ENCODE measurements at regions not wholly inside any gene's neighbourhood (a gene's known extent, or its start where the extent isn't known, plus 50 kb on each side); places are given as distances from the start of the nearest gene placed in this dataset.

DNA sequence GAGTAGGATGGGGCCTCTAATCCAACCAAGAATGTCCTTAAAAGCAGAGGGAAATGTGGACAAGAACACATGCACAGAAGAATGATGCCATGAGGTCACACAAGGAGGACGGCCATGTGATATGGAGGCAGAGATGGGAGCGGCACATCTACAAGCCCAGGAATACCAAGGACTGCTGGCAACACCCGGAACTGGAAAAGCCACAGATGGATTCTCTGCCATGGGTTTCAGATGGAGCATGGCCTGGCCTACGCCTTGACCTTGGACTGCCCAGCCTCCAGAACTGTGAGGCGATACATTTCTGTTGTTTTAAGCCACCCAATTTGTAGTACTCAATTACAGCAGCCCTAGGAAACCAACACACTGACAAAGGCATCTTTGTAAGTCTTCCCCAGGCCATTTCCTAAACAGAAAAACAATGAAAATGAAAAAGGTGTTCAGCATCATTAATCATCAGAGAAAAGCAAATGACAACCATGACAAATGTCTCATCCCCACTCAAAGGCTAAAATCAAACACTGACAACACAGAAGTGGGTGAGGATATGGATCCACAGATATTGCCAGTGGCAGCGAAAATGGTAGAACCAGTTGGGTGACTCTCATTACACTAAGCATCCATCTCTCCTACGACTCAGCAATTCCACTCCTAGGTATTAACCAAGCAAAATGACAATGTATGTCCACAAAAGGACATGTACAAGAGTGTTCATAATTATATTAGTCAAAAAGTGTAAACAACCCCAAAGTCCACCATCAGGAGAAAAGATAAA lies 76.9 kb upstream of the CNEP1R1 start:
- TF ChIP-seq EP300 (IDR thresholded peaks at IDR 0.05; ENCODE audit: low read depth) (no peak), POLR2A (IDR thresholded peaks at IDR 0.05) (no peak)
- in situ Hi-C loops (cut with MboI; ENCODE audit: low pct_ligation_motif_present in 1 of 4, low pct_unique_long_range_greater_than_20kb in 1 of 4, low sequenced_read_pairs in 3 of 4) (no loop called here), intact Hi-C loops (cut with DNase I; ENCODE audit: low total_unique reads) (no loop called here)

DNA sequence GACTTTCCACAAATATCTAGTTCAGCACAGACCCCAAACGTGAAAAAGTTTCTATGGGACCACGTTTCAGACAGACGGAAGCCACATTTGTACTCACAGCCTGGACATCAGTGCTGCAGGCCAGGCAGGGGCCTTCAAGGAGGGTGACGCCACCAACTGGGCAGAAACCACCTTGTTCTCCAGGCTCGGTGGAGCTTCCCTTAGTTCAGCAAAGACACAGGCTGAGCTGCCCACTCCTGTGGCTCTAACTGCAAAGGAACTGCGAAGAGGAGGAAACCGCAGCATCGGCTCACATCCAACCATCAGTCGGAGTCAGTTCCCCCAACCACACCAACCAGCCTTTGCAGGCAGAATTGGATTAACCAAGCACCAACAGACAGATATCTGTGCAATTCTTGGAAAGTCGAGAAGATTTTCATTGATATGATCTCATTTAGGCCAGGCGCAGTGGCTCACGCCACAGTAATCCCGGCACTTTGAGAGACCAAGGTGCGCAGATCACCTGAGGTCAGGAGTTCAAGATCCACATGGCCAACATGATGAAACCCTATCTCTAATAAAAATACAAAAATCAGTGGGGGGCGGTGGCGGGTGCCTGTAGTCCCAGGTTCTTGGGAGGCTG lies 73.3 kb upstream of the CNEP1R1 start:
- Histone ChIP-seq H3K27me3 (no peaks in the 10 kb centered on the region), H3K9me3 (no peaks in the 10 kb centered on the region), H3K4me3 (no peak overlapping the region), H3K27ac (no peak overlapping the region), H3K36me3 (no peaks in the 10 kb centered on the region), H3K4me1 (no peaks in the 10 kb centered on the region)
- whole genome bisulfite sequencing, 2 donors (ENCODE audit: low coverage in 1 of 2): 69 to 90% methylated on average over 3 to 16 of the region's 16 CpGs
- TF ChIP-seq, protein P1, sequence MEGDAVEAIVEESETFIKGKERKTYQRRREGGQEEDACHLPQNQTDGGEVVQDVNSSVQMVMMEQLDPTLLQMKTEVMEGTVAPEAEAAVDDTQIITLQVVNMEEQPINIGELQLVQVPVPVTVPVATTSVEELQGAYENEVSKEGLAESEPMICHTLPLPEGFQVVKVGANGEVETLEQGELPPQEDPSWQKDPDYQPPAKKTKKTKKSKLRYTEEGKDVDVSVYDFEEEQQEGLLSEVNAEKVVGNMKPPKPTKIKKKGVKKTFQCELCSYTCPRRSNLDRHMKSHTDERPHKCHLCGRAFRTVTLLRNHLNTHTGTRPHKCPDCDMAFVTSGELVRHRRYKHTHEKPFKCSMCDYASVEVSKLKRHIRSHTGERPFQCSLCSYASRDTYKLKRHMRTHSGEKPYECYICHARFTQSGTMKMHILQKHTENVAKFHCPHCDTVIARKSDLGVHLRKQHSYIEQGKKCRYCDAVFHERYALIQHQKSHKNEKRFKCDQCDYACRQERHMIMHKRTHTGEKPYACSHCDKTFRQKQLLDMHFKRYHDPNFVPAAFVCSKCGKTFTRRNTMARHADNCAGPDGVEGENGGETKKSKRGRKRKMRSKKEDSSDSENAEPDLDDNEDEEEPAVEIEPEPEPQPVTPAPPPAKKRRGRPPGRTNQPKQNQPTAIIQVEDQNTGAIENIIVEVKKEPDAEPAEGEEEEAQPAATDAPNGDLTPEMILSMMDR (IDR thresholded peaks at IDR 0.05): no peak
- TF ChIP-seq POLR2A (IDR thresholded peaks at IDR 0.05): no peak
- no peak for TF ChIP-seq EP300 (IDR thresholded peaks at IDR 0.05; ENCODE audit: low read depth)
- no peak for TF ChIP-seq POLR2AphosphoS5 (IDR thresholded peaks at IDR 0.05)
- no peak for DNase-seq
- intact Hi-C loops (cut with DNase I; ENCODE audit: low total_unique reads) (no loop called here), in situ Hi-C loops (cut with MboI; ENCODE audit: low pct_ligation_motif_present in 1 of 4, low pct_unique_long_range_greater_than_20kb in 1 of 4, low sequenced_read_pairs in 3 of 4) (loop anchor here in 1 of 4 donors (25.0 kb wide), 1 partner anchor 111 kb away; the partner anchor contains the start of gene HEATR3)

More for the DNA sequence above, 76.9 kb upstream of the CNEP1R1 start:
- 76 to 85% methylated on average over 3 to 7 of the region's 7 CpGs for WGBS, 2 donors (ENCODE audit: low coverage in 1 of 2)
- H3K4me3 ChIP-seq: no peak overlapping the region
- DNase-seq: no peak
- no peaks in the 10 kb centered on the region for H3K36me3 ChIP-seq
- H3K27me3 ChIP-seq: no peaks in the 10 kb centered on the region
- H3K4me1 ChIP-seq: no peaks in the 10 kb centered on the region
- no peaks in the 10 kb centered on the region for H3K9me3 ChIP-seq
- H3K27ac ChIP-seq: no peak overlapping the region

DNA sequence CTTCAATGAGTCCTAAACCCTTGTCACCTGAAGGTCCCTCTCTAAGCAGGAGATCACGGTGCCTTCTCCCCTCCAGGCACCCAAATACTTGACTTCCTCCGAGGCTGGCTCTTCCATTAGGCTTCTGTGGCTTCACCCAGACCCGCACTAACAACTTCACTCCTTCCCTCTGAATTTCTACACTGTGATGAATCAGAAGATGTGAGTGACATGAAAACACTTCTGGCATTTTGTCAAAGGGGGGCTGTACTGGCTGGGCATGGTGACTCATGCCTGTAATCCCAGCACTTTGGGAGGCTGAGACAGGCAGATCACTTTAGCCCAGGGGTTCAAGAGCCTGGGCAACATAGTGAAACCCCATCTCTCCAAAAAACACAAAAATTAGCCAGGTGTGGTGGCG lies 72.6 kb upstream of the CNEP1R1 start:
- in situ Hi-C loops (cut with MboI; ENCODE audit: low pct_ligation_motif_present in 1 of 4, low pct_unique_long_range_greater_than_20kb in 1 of 4, low sequenced_read_pairs in 3 of 4) (loop anchor here in 1 of 4 donors (25.0 kb wide), 1 partner anchor 110 kb away; the partner anchor contains the start of gene HEATR3), intact Hi-C loops (cut with DNase I; ENCODE audit: low total_unique reads) (no loop called here)
- Histone ChIP-seq H3K9me3 (no peaks in the 10 kb centered on the region), H3K4me1 (no peaks in the 10 kb centered on the region), H3K36me3 (no peaks in the 10 kb centered on the region), H3K27ac (no peak overlapping the region), H3K27me3 (no peaks in the 10 kb centered on the region), H3K4me3 (no peak overlapping the region)
- no peak for TF ChIP-seq POLR2AphosphoS5 (IDR thresholded peaks at IDR 0.05)
- TF ChIP-seq EP300 (IDR thresholded peaks at IDR 0.05; ENCODE audit: low read depth): no peak
- TF ChIP-seq, protein P1 (IDR thresholded peaks at IDR 0.05): no peak
- TF ChIP-seq POLR2A (IDR thresholded peaks at IDR 0.05): no peak
- 70 to 74% methylated on average over 2 to 4 of the region's 4 CpGs for WGBS, 2 donors (ENCODE audit: low coverage in 1 of 2)
- DNase-seq: no peak

DNA sequence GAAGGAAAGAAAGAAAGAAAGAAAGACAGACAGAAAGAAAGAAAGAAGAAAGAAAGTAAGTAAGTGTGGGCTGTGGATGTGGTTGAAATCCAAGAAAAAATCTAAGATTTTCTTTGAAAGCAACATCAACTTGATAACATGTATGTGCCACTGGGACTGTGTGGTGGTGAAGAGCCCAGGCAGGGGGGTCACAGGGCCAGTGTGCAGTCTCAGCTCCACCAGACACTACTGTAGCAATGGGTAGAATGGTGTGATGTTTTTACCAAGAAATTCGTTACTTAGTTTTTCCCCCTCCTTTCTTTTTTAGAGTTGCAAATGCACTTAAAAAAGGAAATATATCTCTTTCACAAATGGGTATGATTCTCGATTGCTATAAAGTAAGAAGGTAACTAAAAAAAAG lies 71.9 kb upstream of the CNEP1R1 start:
- Histone ChIP-seq H3K4me1 (no peaks in the 10 kb centered on the region), H3K9me3 (no peaks in the 10 kb centered on the region), H3K36me3 (no peaks in the 10 kb centered on the region), H3K27ac (no peak overlapping the region), H3K27me3 (no peaks in the 10 kb centered on the region), H3K4me3 (no peak overlapping the region)
- no peak for TF ChIP-seq POLR2AphosphoS5 (IDR thresholded peaks at IDR 0.05)
- no peak for TF ChIP-seq POLR2A (IDR thresholded peaks at IDR 0.05)
- no peak for TF ChIP-seq EP300 (IDR thresholded peaks at IDR 0.05; ENCODE audit: low read depth)
- TF ChIP-seq, protein P1 (IDR thresholded peaks at IDR 0.05): no peak
- in situ Hi-C loops (cut with MboI; ENCODE audit: low pct_ligation_motif_present in 1 of 4, low pct_unique_long_range_greater_than_20kb in 1 of 4, low sequenced_read_pairs in 3 of 4): loop anchor here in 1 of 4 donors (25.0 kb wide), 1 partner anchor 109 kb away; the partner anchor contains the start of gene HEATR3
- intact Hi-C loops (cut with DNase I; ENCODE audit: low total_unique reads): no loop called here
- no peak for DNase-seq
- 45 to 60% methylated on average over 2 of the region's 2 CpGs for WGBS, 2 donors (ENCODE audit: low coverage in 1 of 2)

All from transverse colon (tissue), 4 donors.